PC-3 (cell line): ENCODE measurements at regions not wholly inside any gene's neighbourhood (a gene's known extent, or its start where the extent isn't known, plus 50 kb on each side); places are given as distances from the start of the nearest gene placed in this dataset.

ENCODE experiments used
- ATAC-seq: fragments of 200-7000 bp; cut with Tn5 transposase; 2 replicates; pipeline ENCODE4 v1.9.1; 2020; ENCODE audit warnings: mild to moderate bottlenecking, moderate library complexity
- BruUV-seq: library from RNA; stranded (reverse); fragments of 400-500 nt; replicated peaks from 2 replicates; lab custom pipeline; 2021; lab: Mats Ljungman, UMichigan
- CTCF ChIA-PET: fragments of 300-600 bp; sonication (Branson Sonifier 250); formaldehyde crosslinking; loops from one replicate; lab custom pipeline; 2022; ENCODE audit warnings: antibody characterized with exemption; lab: Charles Lee
- POLR2A ChIA-PET: fragments of 300-600 bp; sonication (Branson Sonifier 250); formaldehyde crosslinking; loops from one replicate; lab custom pipeline; 2022; ENCODE audit warnings: antibody characterized with exemption; ENCODE audit not compliant: unreplicated experiment; lab: Charles Lee
- DNase-seq: peaks from one replicate; pipeline ENCODE4 v3.0.0-alpha.2; 2015
- H2AFZ ChIP-seq: fragments of 300-600 bp; sonication (generic); 2 replicates; pipeline ENCODE4 v1.6.0; 2016; ENCODE audit warnings: antibody characterized with exemption, low read length
- H3F3A ChIP-seq: fragments of 300-600 bp; sonication (generic); one replicate; pipeline ENCODE4 v1.6.0; 2017; ENCODE audit warnings: antibody characterized with exemption, low read length, control low read depth, mild to moderate bottlenecking; ENCODE audit not compliant: unreplicated experiment
- H3K27ac ChIP-seq: fragments of 300-600 bp; sonication (generic); 2 replicates; pipeline ENCODE4 v1.5.1; 2016; ENCODE audit warnings: mild to moderate bottlenecking, low read length
- H3K27me3 ChIP-seq: fragments of 300-600 bp; sonication (generic); 2 replicates; pipeline ENCODE4 v1.6.1; 2016; ENCODE audit warnings: low read length, mixed read lengths
- H3K36me3 ChIP-seq: fragments of 300-600 bp; sonication (generic); 2 replicates; pipeline ENCODE4 v1.6.1; 2016; ENCODE audit warnings: low read depth, mixed run types, low read length, mixed read lengths
- H3K4me1 ChIP-seq: fragments of 300-600 bp; sonication (generic); 2 replicates; pipeline ENCODE4 v1.5.1; 2016; ENCODE audit warnings: low read length; ENCODE audit not compliant: insufficient read depth
- H3K4me2 ChIP-seq: fragments of 300-600 bp; sonication (generic); 2 replicates; pipeline ENCODE4 v1.6.0; 2016; ENCODE audit warnings: low read length
- H3K4me3 ChIP-seq: fragments of 300-600 bp; sonication (generic); 2 replicates; pipeline ENCODE4 v1.5.1; 2016; ENCODE audit warnings: mild to moderate bottlenecking, low read length, mixed read lengths
- H3K79me2 ChIP-seq: fragments of 300-600 bp; sonication (generic); 2 replicates; pipeline ENCODE4 v1.6.1; 2017; ENCODE audit warnings: low read length, mixed read lengths
- H3K9ac ChIP-seq: fragments of 300-600 bp; sonication (generic); 2 replicates; pipeline ENCODE4 v1.6.0; 2016; ENCODE audit warnings: mild to moderate bottlenecking, low read length
- H3K9me2 ChIP-seq: fragments of 300-600 bp; sonication (generic); replicated peaks from 2 replicates; pipeline ENCODE4 v1.6.1; 2016; ENCODE audit warnings: mixed run types, low read length, mixed read lengths
- H3K9me3 ChIP-seq: fragments of 300-600 bp; sonication (generic); 2 replicates; pipeline ENCODE4 v1.6.1; 2016; ENCODE audit warnings: low read length, mixed read lengths
- H4K20me1 ChIP-seq: fragments of 300-600 bp; sonication (generic); 2 replicates; pipeline ENCODE4 v1.6.1; 2016; ENCODE audit warnings: low read length, mixed read lengths
- EZH2 ChIP-seq: fragments of 300-600 bp; sonication (generic); IDR thresholded peaks from one replicate; pipeline ENCODE4 v1.6.1; 2017; ENCODE audit warnings: antibody characterized with exemption, mild to moderate bottlenecking, low read length; ENCODE audit not compliant: unreplicated experiment
- EZH2phosphoT487 ChIP-seq: fragments of 300-600 bp; sonication (generic); IDR thresholded peaks from 2 replicates; pipeline ENCODE4 v1.6.1; 2018; ENCODE audit warnings: mild to moderate bottlenecking, antibody characterized with exemption, low read length, borderline replicate concordance
- intact Hi-C: fragments of 100-400 bp; cut with micrococcal nuclease; formaldehyde crosslinking; loops from 2 replicates; pipeline ENCODE4 v1.9.0; 2023
- TF ChIP-seq, protein P1 (sequence below): fragments of 300-600 bp; sonication (generic); conservative IDR thresholded peaks from 2 replicates; pipeline ENCODE4 v1.5.1; 2017; ENCODE audit warnings: antibody characterized with exemption, low read depth, mild to moderate bottlenecking, low read length

DNA sequence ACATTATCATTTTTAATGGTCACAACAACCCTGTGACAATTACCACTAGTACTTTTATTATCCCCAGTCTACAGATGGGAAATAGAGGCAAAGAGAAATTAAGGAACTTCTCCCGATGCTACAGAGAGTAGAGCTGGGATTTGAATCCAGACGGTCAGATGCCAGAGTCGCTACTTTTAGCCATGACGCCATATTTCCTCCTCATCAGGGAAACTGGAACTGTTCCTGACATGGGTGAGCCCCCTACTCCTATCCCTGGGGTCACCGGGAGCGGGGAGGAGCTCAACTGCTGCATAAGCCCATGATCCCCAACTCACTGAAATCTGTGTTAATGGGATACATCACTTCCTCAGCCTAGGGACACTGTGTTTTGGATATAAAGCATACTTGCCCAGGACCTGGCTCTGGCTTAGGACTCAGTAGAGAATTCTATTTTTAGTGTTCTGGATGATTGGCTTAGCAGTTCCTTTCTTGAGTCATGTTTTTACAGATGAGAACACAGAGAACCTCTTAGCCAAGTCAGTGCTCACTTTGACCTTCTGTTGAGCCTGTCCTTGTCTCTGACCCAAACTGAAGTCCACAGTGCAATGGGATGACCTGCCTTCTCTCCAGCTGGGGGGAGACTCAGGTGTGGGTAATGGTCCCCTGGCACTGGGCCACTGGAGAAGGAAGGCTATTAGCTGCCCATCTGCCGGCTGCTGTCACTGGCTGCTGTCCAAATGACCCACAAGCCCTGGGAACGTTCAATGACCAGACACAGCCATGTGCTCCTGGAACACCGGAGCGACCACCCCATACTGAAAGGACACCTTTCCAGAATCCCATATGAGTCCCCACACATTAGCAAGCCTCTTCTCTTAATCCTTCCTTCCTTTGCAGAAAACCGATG lies 90.8 kb upstream of the SHISA3 start:
- H3K4me3 ChIP-seq = no peak overlapping the region
- no peak overlapping the region for H2AFZ ChIP-seq
- H3K9me2 ChIP-seq = no peaks in the 10 kb centered on the region
- no peak overlapping the region for H3K4me2 ChIP-seq
- no TSS peak for BruUV-seq
- no peak for ATAC-seq
- no peaks in the 10 kb centered on the region for H3K27me3 ChIP-seq
- no peaks in the 10 kb centered on the region for H4K20me1 ChIP-seq
- TF ChIP-seq EZH2 (no peak), EZH2phosphoT487 (no peak)
- TF ChIP-seq, protein P1, sequence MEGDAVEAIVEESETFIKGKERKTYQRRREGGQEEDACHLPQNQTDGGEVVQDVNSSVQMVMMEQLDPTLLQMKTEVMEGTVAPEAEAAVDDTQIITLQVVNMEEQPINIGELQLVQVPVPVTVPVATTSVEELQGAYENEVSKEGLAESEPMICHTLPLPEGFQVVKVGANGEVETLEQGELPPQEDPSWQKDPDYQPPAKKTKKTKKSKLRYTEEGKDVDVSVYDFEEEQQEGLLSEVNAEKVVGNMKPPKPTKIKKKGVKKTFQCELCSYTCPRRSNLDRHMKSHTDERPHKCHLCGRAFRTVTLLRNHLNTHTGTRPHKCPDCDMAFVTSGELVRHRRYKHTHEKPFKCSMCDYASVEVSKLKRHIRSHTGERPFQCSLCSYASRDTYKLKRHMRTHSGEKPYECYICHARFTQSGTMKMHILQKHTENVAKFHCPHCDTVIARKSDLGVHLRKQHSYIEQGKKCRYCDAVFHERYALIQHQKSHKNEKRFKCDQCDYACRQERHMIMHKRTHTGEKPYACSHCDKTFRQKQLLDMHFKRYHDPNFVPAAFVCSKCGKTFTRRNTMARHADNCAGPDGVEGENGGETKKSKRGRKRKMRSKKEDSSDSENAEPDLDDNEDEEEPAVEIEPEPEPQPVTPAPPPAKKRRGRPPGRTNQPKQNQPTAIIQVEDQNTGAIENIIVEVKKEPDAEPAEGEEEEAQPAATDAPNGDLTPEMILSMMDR = no peak
- no peaks in the 10 kb centered on the region for H3K79me2 ChIP-seq
- no peak for DNase-seq
- no peaks in the 10 kb centered on the region for H3K9me3 ChIP-seq
- intact Hi-C loops = no loop called here
- ChIA-PET CTCF (no interaction called here), POLR2A (no interaction called here)
- no peaks in the 10 kb centered on the region for H3K36me3 ChIP-seq
- no peaks in the 10 kb centered on the region for H3F3A ChIP-seq
- H3K27ac ChIP-seq = no peak overlapping the region
- H3K9ac ChIP-seq = no peak overlapping the region
- no peaks in the 10 kb centered on the region for H3K4me1 ChIP-seq

DNA sequence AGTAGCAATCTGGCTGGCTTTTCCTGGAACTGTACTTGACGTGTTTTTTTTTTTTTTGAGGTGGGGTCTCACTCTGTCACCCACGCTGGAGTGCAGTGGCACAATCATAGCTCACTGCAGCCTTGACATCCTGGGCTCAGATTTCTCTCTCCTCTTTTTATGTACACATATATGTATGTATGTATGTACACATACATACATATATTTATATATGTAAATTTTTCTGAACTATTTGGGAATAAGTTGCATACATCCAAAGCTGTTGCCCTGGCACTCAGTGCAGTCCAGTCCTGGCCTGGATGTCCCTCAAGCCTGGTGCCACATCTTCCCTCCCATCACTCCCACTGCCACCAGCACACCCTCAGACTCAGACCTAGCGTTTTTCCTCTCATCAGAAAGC lies 89.0 kb upstream of the SHISA3 start:
- Histone ChIP-seq H3K36me3 (no peaks in the 10 kb centered on the region), H2AFZ (no peak overlapping the region), H4K20me1 (no peaks in the 10 kb centered on the region), H3K9me2 (no peaks in the 10 kb centered on the region), H3K27me3 (no peaks in the 10 kb centered on the region), H3K4me1 (no peaks in the 10 kb centered on the region), H3K79me2 (no peaks in the 10 kb centered on the region), H3K4me3 (no peak overlapping the region), H3K4me2 (no peak overlapping the region), H3F3A (no peaks in the 10 kb centered on the region), H3K27ac (no peak overlapping the region), H3K9me3 (no peaks in the 10 kb centered on the region), H3K9ac (no peak overlapping the region)
- POLR2A ChIA-PET = no interaction called here
- no TSS peak for BruUV-seq
- TF ChIP-seq EZH2phosphoT487 (no peak), EZH2 (no peak)
- TF ChIP-seq, protein P1 = no peak
- DNase-seq = no peak
- CTCF ChIA-PET = no interaction called here
- intact Hi-C loops = no loop called here
- ATAC-seq = no peak
